ENCODE measurements at regions not wholly inside any gene's neighbourhood (a gene's known extent, or its start where the extent isn't known, plus 50 kb on each side); places are given as distances from the start of the nearest gene placed in this dataset.

GRCh38 chr18:43931439-43931838 is 654.1 kb upstream of the SYT4 start:
- H3K27ac ChIP-seq (replicated peaks; ENCODE audit: low read length), result no peak overlapping the region
- no peak for DNase-seq (ENCODE audit: low spot score)

DNA sequence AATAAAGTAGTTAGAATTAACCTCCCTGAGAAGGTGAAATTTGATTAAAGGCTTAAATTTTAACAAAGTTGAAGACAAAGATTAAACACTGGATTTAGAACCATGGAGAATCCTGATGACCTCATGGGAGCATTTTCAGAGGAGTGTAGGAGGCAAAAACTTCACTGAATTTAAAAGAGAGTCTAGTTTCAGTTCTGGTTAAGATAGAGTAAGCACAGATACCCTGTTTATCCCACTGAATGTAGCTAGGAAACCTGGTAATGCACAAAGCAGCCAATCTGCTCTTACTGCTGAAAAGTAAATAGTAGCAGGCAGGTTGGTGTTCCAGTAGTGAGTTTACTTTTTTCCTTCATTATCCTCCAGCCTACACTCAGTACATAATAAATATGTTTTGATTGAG is 654.9 kb upstream of the SYT4 start:
- H2BK15ac ChIP-seq (ENCODE audit: low read length), result no peak overlapping the region
- no peaks in the 10 kb centered on the region for H3K4me1 ChIP-seq (ENCODE audit: control insufficient read depth in 2 of 2, insufficient read depth in 1 of 2, low read depth in 1 of 2, low read length in 2 of 2)
- H2AK5ac ChIP-seq (ENCODE audit: low read depth, low read length), result no peak overlapping the region
- H2BK5ac ChIP-seq (ENCODE audit: low read length), result no peak overlapping the region
- no peaks in the 10 kb centered on the region for H3K27me3 ChIP-seq (ENCODE audit: control insufficient read depth in 3 of 3, insufficient read depth in 3 of 3, low read depth in 1 of 3, low read length in 3 of 3)
- no peak overlapping the region for H3K14ac ChIP-seq (ENCODE audit: low read length)
- H2BK120ac ChIP-seq (ENCODE audit: low read depth, low read length), result no peak overlapping the region
- H4K91ac ChIP-seq (ENCODE audit: low read depth, low read length, poor library complexity), result no peak overlapping the region
- H3K27ac ChIP-seq (replicated peaks; ENCODE audit: low read length), result no peak overlapping the region
- no peak overlapping the region for H3K4ac ChIP-seq (ENCODE audit: low read length)
- H3K9ac ChIP-seq (ENCODE audit: low read depth, low read length, poor library complexity), result no peak overlapping the region
- no peak overlapping the region for H3K23ac ChIP-seq (ENCODE audit: low read depth, low read length, poor library complexity)
- H4K8ac ChIP-seq (ENCODE audit: low read depth, low read length), result no peak overlapping the region
- H3K9me3 ChIP-seq (replicated peaks in 1 of 2; ENCODE audit: control insufficient read depth in 2 of 2, insufficient read depth in 1 of 2, low read depth in 1 of 2, low read length in 2 of 2), result no peaks in the 10 kb centered on the region
- H3K4me2 ChIP-seq (ENCODE audit: insufficient read depth, low read length, poor library complexity, severe bottlenecking), result no peak overlapping the region
- no peaks in the 10 kb centered on the region for H3K36me3 ChIP-seq (replicated peaks in 1 of 2; ENCODE audit: control insufficient read depth in 2 of 2, insufficient read depth in 2 of 2, low read length in 2 of 2)
- no peak overlapping the region for H3K4me3 ChIP-seq (ENCODE audit: low read length in 2 of 2)
- H2BK12ac ChIP-seq (ENCODE audit: low read length), result no peak overlapping the region
- no peak overlapping the region for H2AFZ ChIP-seq (ENCODE audit: low read length)
- H3K18ac ChIP-seq (ENCODE audit: low read length), result no peak overlapping the region
- no peak for DNase-seq (ENCODE audit: low spot score)
- no peaks in the 10 kb centered on the region for H3K79me1 ChIP-seq (ENCODE audit: low read depth, low read length)

More at GRCh38 chr18:43931439-43931838, 654.1 kb upstream of the SYT4 start:
- Histone ChIP-seq H3K14ac (ENCODE audit: low read length) (no peak overlapping the region), H3K9me3 (replicated peaks in 1 of 2; ENCODE audit: control insufficient read depth in 2 of 2, insufficient read depth in 1 of 2, low read depth in 1 of 2, low read length in 2 of 2) (no peaks in the 10 kb centered on the region), H3K4ac (ENCODE audit: low read length) (no peak overlapping the region), H4K91ac (ENCODE audit: low read depth, low read length, poor library complexity) (no peak overlapping the region), H3K4me3 (ENCODE audit: low read length in 2 of 2) (no peak overlapping the region), H3K18ac (ENCODE audit: low read length) (no peak overlapping the region), H3K4me2 (ENCODE audit: insufficient read depth, low read length, poor library complexity, severe bottlenecking) (no peak overlapping the region), H2BK12ac (ENCODE audit: low read length) (no peak overlapping the region), H3K27me3 (ENCODE audit: control insufficient read depth in 3 of 3, insufficient read depth in 3 of 3, low read depth in 1 of 3, low read length in 3 of 3) (no peaks in the 10 kb centered on the region), H2BK5ac (ENCODE audit: low read length) (no peak overlapping the region), H3K79me1 (ENCODE audit: low read depth, low read length) (no peaks in the 10 kb centered on the region), H3K4me1 (ENCODE audit: control insufficient read depth in 2 of 2, insufficient read depth in 1 of 2, low read depth in 1 of 2, low read length in 2 of 2) (no peaks in the 10 kb centered on the region), H4K8ac (ENCODE audit: low read depth, low read length) (no peak overlapping the region), H2AK5ac (ENCODE audit: low read depth, low read length) (no peak overlapping the region), H3K23ac (ENCODE audit: low read depth, low read length, poor library complexity) (no peak overlapping the region), H3K9ac (ENCODE audit: low read depth, low read length, poor library complexity) (no peak overlapping the region), H2BK120ac (ENCODE audit: low read depth, low read length) (no peak overlapping the region), H2BK15ac (ENCODE audit: low read length) (no peak overlapping the region), H3K36me3 (replicated peaks in 1 of 2; ENCODE audit: control insufficient read depth in 2 of 2, insufficient read depth in 2 of 2, low read length in 2 of 2) (no peaks in the 10 kb centered on the region), H2AFZ (ENCODE audit: low read length) (no peak overlapping the region)
- no CpG with 5 or more reads among the region's 3 CpGs for WGBS, 2 donors (ENCODE audit: extremely low coverage in 2 of 2, insufficient read length in 2 of 2, insufficient replicate concordance in 1 of 2)

DNA sequence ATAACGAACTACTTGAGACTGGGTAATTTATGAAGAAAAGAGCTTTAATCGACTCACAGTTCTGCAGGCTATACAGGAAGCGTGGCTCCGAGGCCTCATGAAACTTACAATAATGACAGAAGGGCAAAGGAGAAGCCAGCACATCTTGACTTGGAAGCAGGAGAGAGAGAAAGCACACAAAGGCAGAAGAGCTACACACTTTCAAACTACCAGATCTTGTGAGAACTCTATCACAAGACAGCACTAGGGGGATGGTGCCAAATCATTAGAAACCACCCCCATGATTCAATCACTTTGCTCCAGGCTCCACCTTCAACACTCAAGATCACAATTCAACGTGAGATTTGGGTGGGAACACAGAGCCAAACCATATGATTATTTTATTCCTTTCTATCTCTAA is 655.9 kb upstream of the SYT4 start:
- Histone ChIP-seq H3K79me1 (ENCODE audit: low read depth, low read length) (no peaks in the 10 kb centered on the region), H3K18ac (ENCODE audit: low read length) (no peak overlapping the region), H3K27me3 (ENCODE audit: control insufficient read depth in 3 of 3, insufficient read depth in 3 of 3, low read depth in 1 of 3, low read length in 3 of 3) (no peaks in the 10 kb centered on the region), H3K4ac (ENCODE audit: low read length) (no peak overlapping the region), H2BK15ac (ENCODE audit: low read length) (no peak overlapping the region), H2BK12ac (ENCODE audit: low read length) (no peak overlapping the region), H2BK5ac (ENCODE audit: low read length) (no peak overlapping the region), H3K14ac (ENCODE audit: low read length) (no peak overlapping the region), H2AK5ac (ENCODE audit: low read depth, low read length) (no peak overlapping the region), H4K91ac (ENCODE audit: low read depth, low read length, poor library complexity) (no peak overlapping the region), H3K9ac (ENCODE audit: low read depth, low read length, poor library complexity) (no peak overlapping the region), H3K4me1 (ENCODE audit: control insufficient read depth in 2 of 2, insufficient read depth in 1 of 2, low read depth in 1 of 2, low read length in 2 of 2) (no peaks in the 10 kb centered on the region), H3K9me3 (replicated peaks in 1 of 2; ENCODE audit: control insufficient read depth in 2 of 2, insufficient read depth in 1 of 2, low read depth in 1 of 2, low read length in 2 of 2) (no peaks in the 10 kb centered on the region), H4K8ac (ENCODE audit: low read depth, low read length) (no peak overlapping the region), H2BK120ac (ENCODE audit: low read depth, low read length) (no peak overlapping the region), H3K23ac (ENCODE audit: low read depth, low read length, poor library complexity) (no peak overlapping the region), H3K4me3 (ENCODE audit: low read length in 2 of 2) (no peak overlapping the region), H3K27ac (replicated peaks; ENCODE audit: low read length) (no peak overlapping the region), H3K4me2 (ENCODE audit: insufficient read depth, low read length, poor library complexity, severe bottlenecking) (no peak overlapping the region), H2AFZ (ENCODE audit: low read length) (peak overlapping the region; percentile 65), H3K36me3 (replicated peaks in 1 of 2; ENCODE audit: control insufficient read depth in 2 of 2, insufficient read depth in 2 of 2, low read length in 2 of 2) (no peaks in the 10 kb centered on the region)
- no CpG with 5 or more reads among the region's 5 CpGs for WGBS, 2 donors (ENCODE audit: extremely low coverage in 2 of 2, insufficient read length in 2 of 2, insufficient replicate concordance in 1 of 2)
- DNase-seq (ENCODE audit: low spot score), result no peak

- Histone ChIP-seq H2BK15ac (ENCODE audit: low read length) (no peak overlapping the region), H4K8ac (ENCODE audit: low read depth, low read length) (no peak overlapping the region), H3K9me3 (replicated peaks in 1 of 2; ENCODE audit: control insufficient read depth in 2 of 2, insufficient read depth in 1 of 2, low read depth in 1 of 2, low read length in 2 of 2) (no peaks in the 10 kb centered on the region), H4K91ac (ENCODE audit: low read depth, low read length, poor library complexity) (no peak overlapping the region), H3K4ac (ENCODE audit: low read length) (no peak overlapping the region), H2AFZ (ENCODE audit: low read length) (no peak overlapping the region), H3K4me3 (ENCODE audit: low read length in 2 of 2) (no peak overlapping the region), H3K18ac (ENCODE audit: low read length) (no peak overlapping the region), H3K27me3 (ENCODE audit: control insufficient read depth in 3 of 3, insufficient read depth in 3 of 3, low read depth in 1 of 3, low read length in 3 of 3) (no peaks in the 10 kb centered on the region), H3K23ac (ENCODE audit: low read depth, low read length, poor library complexity) (no peak overlapping the region), H2BK12ac (ENCODE audit: low read length) (no peak overlapping the region), H2AK5ac (ENCODE audit: low read depth, low read length) (no peak overlapping the region), H2BK120ac (ENCODE audit: low read depth, low read length) (no peak overlapping the region), H3K14ac (ENCODE audit: low read length) (no peak overlapping the region), H3K4me1 (ENCODE audit: control insufficient read depth in 2 of 2, insufficient read depth in 1 of 2, low read depth in 1 of 2, low read length in 2 of 2) (no peaks in the 10 kb centered on the region), H2BK5ac (ENCODE audit: low read length) (no peak overlapping the region), H3K27ac (replicated peaks; ENCODE audit: low read length) (no peak overlapping the region), H3K79me1 (ENCODE audit: low read depth, low read length) (no peaks in the 10 kb centered on the region), H3K9ac (ENCODE audit: low read depth, low read length, poor library complexity) (no peak overlapping the region), H3K36me3 (replicated peaks in 1 of 2; ENCODE audit: control insufficient read depth in 2 of 2, insufficient read depth in 2 of 2, low read length in 2 of 2) (no peaks in the 10 kb centered on the region), H3K4me2 (ENCODE audit: insufficient read depth, low read length, poor library complexity, severe bottlenecking) (no peak overlapping the region)
- no CpG with 5 or more reads among the region's 1 CpG for whole genome bisulfite sequencing, 2 donors (ENCODE audit: extremely low coverage in 2 of 2, insufficient read length in 2 of 2, insufficient replicate concordance in 1 of 2)
- no peak for DNase-seq (ENCODE audit: low spot score)
Observed at GRCh38 chr18:43934322-43934721, 657.0 kb upstream of the SYT4 start.
